ENCODE measurements at regions not wholly inside any gene's neighbourhood (a gene's known extent, or its start where the extent isn't known, plus 50 kb on each side); places are given as distances from the start of the nearest gene placed in this dataset.

DNA sequence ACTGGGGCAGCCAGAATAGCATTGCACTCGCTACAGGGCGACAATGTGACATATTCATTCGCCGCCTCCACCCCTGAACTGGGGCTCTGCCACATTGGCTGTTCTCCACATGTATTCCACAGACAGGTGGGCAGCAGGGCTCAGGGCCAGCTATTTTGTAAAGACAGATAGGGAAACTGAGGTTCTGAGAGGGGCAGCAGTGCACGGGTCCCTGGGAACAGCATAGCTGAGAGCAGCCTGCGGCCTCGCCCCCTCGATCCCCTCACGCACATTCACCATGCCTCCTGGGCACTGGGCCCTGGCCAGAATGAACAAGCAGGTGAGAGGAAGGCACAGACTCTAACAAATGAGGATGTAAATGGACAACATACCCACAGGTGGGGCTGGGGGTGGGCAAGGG is 75.0 kb upstream of the SPATA12 start:
- DNase-seq (ENCODE audit: low read depth in 3 of 3), result no peak

DNA sequence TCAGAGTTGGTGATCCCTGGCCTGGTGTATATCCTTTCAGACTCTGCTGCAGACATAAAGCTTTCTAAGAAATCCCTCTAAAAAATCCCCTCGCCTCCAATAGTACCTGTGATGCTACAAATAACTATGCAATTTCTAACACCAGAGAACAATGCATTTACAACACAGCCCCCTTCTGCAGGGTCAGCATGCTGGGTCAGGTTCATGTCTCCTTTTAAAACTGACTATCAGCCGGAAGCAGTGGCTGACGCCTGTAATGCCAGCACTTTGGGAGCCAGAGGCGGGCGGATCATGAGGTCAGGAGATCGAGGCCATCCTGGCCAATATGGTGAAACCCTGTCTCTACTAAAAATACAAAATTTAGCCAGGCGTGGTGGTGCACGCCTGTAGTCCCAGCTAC is 77.0 kb upstream of the SPATA12 start:
- no peak for DNase-seq (ENCODE audit: low read depth in 3 of 3)

DNA sequence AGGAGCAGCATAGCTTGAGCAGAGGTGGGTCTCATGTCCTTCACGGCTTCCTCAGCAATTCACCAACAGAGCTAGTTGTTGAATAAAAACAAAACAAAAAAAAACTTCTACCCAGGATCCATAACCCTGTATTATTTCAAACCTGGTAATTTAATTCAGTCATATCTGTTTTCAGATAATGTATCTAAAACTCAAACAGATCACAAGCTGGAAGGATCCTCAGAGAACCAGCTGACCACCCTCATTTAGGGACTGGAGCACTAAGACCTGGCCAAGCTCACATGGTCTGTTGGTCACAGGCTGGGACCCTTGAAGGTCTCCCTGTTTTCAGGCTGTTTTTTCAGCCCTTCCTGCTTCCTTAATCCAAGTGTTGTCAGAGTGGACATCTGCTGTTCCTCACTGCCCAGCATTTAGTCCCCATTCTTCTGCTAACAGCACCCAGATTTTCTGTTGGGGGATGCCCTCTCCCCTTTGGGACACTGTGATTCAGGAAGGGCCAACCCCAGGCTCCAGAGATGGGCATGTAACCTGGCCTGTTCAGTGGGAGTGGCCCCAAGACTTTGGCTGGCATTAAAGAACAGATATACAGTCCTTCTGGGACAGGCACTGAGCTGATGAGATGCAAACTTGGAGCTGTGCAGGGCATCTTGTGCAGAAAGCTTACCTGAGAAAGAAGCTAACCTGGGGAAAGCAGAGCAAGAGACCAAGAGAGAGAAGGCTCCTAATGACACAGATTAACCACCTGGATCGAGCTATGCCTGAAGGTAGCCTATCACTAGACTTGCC is 78.8 kb upstream of the SPATA12 start:
- no peak for DNase-seq (ENCODE audit: low read depth in 3 of 3)

DNA sequence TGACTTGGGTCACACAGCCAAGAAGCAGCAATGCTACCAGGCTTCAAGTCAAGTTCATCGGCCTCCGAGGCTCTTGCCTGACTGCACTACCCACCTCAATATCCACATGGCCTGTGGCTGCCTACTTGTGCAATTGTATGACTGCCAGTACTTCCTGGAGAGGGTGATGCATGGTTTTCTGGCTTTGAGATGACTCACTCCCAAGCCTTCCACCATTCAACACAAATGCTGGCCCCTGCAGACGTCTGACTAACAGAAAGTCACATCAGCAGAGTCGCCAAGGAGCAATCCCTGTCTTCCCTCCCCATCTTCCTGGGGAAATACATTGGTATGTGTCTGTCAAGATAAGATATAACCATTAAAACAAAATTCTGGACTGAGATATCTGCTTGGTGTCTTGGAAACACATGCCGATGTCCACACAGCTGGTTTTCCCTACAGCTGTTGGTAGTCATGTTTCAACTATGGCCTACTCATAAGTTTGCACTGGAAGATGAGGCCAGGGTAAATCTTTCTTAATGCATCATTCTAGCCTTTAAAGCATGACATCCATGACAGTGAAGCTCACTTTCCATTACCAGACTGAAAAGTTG is 79.6 kb upstream of the SPATA12 start:
- peak in 1 of 3 experiments; percentile 28 for DNase-seq (ENCODE audit: low read depth in 3 of 3)

DNA sequence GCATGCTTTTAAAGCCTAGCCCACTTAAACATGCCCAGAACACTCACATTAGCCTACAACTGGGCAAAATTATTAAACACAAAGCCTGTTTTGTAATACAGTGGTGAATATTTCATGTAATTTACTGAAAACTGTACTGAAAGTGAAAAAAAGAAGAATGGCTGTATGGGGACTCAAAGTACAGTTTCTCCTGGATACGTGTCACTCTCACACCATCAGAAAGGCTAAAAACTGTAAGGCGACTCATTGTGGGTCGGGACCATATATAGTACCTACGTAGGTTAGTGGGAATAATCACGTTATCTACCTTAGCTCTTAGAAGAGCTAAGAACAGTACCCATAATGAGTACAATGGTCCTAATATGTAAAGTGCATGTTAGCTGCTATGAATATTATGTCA is 80.2 kb upstream of the SPATA12 start:
- no peak for DNase-seq (ENCODE audit: low read depth in 3 of 3)

DNA sequence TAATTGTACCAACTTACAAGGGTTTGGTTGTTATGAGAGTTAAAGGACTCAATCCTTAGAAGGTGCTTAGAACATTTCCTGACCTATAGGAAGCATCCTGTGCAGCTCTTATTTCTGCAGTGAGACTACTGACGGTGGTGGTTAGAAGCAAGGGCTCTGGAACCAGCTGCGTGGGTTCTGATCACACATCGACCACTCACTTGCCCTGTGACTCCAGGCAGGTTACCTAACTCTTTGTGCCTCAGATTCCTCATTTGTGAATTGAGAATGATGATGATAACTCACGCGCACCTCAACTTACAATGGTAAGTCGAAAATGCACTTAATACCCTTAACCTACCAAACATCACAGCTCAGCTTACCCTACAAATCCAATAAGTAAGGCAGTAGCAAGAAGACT is 80.7 kb upstream of the SPATA12 start:
- no peak for DNase-seq (ENCODE audit: low read depth in 3 of 3)

DNA sequence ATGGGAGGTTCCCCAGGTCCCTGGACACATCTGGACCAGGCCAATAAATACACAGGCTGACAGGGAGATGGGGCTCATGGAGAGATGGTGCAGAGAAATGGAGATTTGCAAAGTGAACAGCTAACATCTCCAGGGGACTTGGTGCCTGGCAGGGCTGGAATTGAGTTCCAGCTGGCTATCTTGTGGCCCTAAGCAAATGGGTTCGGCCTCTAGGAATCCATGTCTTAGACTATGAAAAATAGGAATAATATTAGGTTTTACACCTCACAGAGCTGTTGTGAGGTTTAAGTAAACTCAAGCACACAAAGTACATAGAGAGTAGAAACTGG is 82.9 kb upstream of the SPATA12 start:
- no peak for DNase-seq (ENCODE audit: low read depth in 3 of 3)

DNA sequence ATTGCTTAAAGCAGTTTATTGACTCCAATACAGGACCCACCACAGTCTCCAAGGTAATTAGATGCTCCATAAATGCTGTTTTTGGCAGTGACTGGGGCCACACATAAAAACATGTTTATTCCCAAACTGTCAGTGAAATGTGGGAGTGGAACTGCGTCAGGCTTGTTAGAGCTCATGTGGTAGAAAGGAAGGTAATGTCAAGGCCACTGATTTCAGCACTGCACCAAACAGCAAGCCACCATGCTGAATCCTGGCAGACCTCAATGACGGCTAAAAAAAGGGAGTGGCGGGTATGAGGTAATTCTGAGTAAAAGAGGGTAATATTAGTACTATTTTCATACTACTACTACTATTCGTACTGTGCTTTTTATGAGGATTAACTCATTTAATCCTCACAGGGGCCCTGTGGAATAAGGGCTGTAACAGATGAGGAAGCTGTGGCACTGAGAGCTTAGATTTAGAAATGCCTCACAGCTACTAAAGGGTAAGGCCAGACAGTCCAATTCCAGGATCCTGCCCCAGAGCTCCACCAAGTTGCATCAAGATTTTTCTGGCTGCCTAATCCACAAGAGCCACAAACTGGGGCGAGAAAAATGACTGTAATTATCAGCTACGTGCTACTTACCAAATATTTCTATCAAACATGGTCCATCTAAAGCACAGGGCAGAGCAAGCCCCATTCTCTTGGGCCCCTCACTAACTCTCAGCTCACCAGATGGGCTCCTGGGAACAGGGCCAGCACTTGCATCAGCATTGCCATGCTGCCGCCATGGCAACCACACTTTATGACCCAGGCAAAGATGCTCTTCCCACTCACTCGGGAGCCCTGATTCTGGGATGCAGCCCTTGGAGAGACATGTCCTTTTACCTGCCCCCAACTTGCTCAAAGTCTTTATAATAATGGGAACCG is 83.6 kb upstream of the SPATA12 start:
- DNase-seq (ENCODE audit: low read depth in 3 of 3), result no peak

DNA sequence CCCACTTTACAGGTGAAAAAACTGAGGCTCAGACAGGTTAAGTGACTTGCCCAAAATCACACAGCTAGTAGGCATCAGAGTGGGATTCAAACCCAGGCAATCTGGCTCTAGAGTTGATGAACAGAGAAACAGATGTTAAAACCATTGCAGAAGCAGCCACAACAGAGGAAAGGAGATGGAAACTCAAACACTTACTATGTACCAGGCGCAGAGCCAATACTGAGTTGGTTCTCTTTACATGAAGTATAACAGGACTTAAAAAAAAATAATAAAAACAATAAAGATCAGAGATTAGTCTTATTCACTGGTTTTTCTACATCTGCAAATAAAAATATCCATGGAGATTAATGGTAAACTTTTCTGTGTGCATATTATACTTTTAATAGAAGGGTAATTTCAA is 84.9 kb upstream of the SPATA12 start:
- DNase-seq (ENCODE audit: low read depth in 3 of 3), result no peak

DNA sequence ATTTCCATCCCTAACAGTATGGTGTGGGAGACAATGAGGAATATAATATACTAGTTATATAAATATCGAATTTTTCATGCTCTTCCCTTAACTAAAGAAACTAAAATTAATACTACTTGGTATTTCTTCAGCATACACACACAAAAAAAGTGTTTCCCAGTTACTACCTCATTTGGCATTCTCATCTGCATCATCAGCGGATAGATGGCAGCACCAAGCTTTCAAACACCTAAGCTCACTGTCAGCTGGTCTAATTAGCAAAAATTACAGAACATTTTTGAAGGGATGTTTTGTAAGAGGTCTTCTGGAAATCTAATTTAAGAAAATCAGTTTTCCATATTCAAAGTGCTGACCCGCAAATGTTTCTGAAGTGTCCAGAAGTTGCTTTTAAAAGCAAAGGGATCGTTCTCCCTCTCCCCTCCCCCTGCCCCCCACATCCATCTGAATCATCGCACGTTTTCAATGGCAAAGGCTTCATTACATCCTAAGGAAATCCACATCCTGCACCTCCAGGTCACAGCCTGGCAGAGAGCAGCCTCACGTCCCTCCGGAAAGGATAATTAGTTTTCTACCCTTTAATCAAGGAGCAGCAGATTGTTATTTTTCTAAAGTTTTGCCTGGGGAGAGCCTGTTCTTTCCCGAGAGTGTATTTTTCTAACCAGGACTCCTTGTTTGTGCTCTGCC is 86.1 kb upstream of the SPATA12 start:
- DNase-seq (ENCODE audit: low read depth in 3 of 3), result no peak

DNA sequence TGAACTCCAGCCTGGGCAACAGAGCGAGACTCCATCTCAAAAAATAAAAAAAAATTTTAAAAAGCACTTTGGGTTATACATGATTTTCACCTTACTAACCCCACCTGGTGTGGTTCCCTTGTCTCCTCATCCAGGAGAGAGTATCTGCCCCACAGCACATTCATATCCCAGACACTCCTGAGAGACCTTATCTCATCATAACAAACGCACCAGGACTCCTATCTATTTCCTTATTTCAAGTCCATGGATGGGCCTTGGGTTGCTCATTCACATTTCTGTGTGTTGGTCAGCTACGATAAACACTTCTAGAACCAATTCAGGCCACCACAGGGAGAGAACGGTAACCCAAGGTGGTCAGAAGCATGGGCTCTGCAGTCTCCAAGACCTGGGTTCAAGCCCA is 88.6 kb upstream of the SPATA12 start:
- no peak for DNase-seq (ENCODE audit: low read depth in 3 of 3)

DNA sequence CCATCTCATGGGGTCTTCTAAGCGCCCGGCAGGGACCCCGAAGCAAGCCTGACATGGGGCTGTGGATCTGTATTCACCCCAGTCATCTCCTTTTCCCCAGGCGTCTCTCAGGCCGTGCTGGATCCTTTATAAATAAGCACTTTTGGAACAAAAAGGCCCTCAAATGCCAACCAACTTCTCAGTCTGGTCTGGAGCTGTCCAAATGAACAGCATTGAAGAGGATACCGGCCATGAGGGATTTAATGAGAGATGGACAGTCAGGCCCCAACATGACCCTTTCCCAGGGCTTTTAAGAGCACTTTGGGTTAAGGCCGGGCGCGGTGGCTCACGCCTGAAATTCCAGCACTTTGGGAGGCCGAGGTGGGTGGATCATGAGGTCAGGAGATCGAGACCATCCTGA is 89.2 kb upstream of the SPATA12 start:
- no peak for DNase-seq (ENCODE audit: low read depth in 3 of 3)

DNA sequence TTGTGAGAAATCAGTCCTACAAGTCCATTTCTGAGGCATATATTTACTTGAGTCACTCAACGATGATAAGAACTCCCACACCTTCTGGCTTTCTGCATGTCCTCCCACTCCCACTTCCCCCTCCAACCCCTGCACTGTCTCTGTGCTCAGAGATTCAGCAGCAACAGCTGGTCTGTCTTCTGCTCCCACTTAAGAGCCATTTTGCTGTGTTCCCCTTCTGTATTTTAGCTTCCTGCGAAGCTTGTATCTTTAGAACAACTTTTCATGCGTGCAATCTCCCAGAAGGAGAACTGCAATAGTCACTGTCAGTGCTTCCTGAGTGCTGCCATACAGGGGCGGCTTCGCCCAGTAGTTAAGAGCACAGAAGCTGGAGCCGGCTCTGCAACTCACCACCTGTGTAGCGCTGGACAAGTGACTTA is 90.0 kb upstream of the SPATA12 start:
- no peak for DNase-seq (ENCODE audit: low read depth in 3 of 3)

DNA sequence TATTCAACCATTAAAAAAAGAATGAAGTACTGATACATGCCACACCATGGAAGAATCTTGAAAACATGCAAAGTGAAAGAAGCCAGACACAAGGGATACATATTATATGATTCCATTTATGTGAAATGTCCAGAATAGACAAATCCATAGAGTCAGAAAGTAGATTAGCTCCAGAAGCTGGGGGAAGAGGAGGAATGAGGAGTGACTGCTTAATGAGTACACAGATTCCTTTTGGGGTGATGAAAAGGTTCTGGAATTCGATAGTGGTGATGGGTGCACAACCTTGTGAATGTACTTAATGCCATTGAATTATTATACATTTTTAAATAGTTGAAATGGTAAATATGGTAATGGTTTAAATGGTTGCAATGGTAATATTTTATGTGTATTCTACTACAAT is 90.6 kb upstream of the SPATA12 start:
- no peak for DNase-seq (ENCODE audit: low read depth in 3 of 3)

DNA sequence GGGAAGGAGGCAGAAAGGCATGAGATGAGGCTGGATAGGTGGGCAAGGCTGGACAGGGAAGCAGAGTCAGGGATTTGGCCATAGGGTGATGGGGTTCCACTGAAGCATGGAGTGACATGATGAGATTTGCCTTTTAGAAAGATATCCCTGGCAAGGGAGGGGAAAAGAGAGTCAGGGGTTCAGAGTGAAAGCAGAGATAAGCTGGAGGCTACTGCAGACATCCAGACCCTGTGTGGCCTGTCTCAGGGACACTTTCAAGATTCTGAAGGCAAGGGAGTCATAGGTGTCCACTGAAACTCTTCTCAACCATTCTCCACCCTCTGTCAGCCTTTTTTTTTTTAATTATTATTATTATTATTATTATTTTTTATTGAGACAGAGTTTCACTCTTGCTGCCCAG is 94.0 kb upstream of the SPATA12 start:
- no peak for DNase-seq (ENCODE audit: low read depth in 3 of 3)

DNA sequence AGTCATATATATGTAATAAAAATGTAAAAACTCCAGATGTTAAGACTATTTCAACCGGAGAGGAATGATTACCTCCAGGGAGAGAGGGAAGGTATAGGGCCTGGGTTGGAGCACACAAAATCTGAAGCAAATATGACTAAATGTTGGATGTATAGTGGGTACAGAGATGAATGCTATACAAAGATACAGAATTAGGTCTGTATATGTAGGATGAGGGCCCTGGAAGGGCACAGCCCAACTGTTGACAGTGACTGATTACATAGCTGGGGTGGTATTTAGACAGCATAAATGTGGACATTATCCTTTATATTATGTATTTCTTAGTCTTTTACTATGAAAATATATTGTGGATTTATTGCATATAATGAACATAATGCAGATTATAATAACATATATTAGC is 94.4 kb upstream of the SPATA12 start:
- DNase-seq (ENCODE audit: low read depth in 3 of 3), result no peak

DNA sequence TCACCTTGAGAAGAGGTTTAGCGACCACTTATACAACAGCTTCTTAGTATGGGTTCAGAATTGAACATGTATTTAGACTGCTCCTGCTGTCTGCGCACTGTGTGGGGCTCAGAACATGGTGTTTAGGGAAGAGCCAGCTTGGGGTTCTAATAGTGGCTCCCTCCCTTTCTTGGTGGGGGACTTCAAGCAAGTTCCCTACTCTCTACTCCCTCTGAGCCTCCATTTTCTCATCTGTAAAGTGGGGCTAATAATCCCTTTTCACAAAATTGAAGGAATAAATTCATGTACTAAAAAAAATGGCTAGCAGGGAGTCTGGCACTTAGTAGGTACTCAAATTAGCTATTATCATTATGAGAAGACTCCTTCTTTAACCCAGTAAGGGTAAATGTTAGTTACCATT is 97.5 kb upstream of the SPATA12 start:
- no peak for DNase-seq (ENCODE audit: low read depth in 3 of 3)

DNA sequence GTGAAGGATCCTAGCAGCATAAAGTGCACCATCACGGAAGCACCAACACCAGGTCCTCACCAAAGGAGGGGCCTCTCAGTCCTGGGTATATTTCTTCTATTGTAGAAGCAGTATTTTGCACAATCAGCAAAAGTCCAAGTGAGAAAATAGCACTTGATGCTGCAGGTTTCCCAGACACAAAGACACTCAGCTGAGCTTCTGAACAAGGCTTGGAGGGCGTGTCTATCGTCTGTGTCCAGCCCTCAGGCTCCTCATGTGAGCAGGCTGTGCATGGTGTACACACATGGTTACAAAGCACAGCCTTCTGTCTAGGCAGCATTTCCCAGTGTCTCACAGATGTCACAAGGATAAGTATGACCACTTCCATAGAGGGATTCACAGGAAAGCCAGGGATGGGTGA is 98.3 kb upstream of the SPATA12 start:
- no peak for DNase-seq (ENCODE audit: low read depth in 3 of 3)

DNA sequence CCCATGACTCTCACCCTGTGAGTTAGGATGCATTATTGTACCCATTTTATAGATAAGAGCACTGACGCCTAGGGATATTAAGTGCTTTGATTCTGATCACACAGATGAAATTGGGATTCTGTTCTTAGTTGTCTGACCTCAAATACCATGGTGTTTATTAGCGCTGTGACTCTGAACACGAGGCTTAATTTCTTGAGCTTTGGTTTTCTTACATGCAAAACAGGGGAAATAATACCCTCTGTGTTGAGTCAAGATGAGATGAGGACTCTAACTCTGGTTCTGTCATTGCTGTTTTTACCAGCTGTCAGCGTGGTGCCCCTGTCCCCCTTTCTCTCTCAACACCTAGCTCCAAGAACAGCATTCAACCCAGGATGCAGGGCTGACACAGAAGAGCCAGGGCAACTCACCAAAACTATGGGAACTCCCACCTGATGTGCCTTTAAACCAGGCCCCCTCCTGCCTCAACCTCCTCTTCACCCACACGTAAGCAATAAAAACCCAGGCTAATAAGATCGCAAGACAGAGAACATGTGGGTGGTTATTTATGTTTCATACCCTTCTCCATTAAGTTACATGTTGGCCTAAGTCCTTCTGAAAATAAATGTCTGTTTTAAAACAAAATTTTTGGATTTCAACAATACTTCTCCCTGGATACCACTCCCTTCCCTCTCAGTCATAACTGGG is 100.1 kb upstream of the SPATA12 start:
- no peak for DNase-seq (ENCODE audit: low read depth in 3 of 3)

DNA sequence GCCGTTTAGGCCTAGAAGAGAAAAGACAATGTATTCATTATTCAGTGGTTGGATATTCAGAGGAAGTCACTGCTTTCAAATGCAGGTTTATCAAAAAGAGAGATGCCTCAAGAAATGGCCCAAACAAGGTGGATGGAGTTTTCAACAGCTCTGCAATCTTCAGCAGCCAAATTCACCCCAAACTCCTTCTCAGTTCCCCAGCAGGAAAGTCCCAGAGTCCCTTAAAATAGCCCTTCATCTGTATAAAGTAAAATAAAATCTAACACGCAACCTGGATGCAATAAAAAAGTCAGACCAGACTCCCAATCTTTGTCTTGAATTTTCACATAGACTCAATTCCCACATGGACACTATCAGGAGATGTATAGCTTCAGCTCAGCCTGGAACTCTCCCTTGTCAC is 101.6 kb upstream of the SPATA12 start:
- DNase-seq (ENCODE audit: low read depth in 3 of 3), result no peak

DNA sequence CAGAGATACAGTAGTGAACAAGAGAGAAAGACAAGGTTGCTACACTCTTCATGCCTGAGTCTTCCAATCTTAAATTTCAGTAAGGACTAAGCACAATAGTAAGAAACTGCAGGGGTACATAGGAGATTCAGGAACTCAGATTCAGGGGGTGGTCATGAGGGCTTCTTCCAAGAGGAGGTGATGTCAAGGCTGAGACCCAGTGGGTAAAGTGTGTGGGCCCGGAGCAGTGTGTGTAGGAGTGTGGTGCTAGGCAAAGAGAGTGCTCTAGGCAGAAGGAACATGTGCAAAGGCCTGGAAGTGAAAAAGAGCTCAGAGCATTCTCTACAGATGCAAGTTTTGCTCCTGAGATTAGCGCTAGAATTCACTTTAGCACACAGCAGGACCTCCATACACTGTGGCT is 102.9 kb upstream of the SPATA12 start:
- DNase-seq (ENCODE audit: low read depth in 3 of 3), result no peak

DNA sequence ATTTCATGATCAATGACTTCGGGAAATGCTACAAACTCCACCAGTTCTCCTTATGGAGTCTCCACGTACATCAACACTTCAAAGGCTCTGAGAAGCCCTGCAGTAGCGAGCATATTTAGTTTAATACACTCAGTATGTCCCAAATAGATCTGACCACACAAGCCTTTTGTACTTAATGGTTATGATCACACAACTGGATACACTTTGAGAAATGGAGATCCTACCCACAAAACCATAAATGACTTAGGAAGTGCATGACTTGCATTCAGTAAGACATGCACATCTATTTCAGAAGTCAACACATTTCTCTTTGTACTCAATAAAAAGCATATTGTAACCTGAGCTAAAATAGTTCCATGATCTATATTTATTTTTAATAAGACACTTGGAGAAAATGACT is 103.6 kb upstream of the SPATA12 start:
- DNase-seq (ENCODE audit: low read depth in 3 of 3), result no peak

Measured in stimulated activated CD4-positive, alpha-beta T cell treated with anti-CD3 and anti-CD28 coated beads, TNF-alpha, amount 100 ng/mL, for 4 hours (primary cell).